ENCODE measurements at regions not wholly inside any gene's neighbourhood (a gene's known extent, or its start where the extent isn't known, plus 50 kb on each side); places are given as distances from the start of the nearest gene placed in this dataset.

DNA sequence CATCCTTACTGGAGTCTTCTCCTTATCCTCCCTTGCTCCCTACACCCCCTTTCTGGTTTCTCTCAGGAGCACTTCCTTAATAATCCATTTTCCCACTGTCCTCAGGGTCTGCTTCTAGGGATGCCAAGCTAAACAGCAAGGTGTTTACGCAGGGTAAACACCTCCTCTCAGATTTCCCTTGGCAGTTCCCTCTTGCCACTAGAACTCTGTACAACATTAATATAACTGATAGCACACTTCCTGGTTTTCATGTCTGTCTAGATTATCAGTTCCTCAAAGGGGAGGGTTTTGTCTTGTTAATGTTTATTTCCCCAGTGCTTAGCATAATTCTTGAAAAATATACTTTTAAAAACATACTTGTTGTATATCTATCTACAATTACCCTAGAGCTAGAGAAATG lies 118.0 kb upstream of the SLC24A5 start (continued):
- TF ChIP-seq, protein P1, sequence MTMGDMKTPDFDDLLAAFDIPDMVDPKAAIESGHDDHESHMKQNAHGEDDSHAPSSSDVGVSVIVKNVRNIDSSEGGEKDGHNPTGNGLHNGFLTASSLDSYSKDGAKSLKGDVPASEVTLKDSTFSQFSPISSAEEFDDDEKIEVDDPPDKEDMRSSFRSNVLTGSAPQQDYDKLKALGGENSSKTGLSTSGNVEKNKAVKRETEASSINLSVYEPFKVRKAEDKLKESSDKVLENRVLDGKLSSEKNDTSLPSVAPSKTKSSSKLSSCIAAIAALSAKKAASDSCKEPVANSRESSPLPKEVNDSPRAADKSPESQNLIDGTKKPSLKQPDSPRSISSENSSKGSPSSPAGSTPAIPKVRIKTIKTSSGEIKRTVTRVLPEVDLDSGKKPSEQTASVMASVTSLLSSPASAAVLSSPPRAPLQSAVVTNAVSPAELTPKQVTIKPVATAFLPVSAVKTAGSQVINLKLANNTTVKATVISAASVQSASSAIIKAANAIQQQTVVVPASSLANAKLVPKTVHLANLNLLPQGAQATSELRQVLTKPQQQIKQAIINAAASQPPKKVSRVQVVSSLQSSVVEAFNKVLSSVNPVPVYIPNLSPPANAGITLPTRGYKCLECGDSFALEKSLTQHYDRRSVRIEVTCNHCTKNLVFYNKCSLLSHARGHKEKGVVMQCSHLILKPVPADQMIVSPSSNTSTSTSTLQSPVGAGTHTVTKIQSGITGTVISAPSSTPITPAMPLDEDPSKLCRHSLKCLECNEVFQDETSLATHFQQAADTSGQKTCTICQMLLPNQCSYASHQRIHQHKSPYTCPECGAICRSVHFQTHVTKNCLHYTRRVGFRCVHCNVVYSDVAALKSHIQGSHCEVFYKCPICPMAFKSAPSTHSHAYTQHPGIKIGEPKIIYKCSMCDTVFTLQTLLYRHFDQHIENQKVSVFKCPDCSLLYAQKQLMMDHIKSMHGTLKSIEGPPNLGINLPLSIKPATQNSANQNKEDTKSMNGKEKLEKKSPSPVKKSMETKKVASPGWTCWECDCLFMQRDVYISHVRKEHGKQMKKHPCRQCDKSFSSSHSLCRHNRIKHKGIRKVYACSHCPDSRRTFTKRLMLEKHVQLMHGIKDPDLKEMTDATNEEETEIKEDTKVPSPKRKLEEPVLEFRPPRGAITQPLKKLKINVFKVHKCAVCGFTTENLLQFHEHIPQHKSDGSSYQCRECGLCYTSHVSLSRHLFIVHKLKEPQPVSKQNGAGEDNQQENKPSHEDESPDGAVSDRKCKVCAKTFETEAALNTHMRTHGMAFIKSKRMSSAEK (CRISPR knock-in tag; IDR thresholded peaks at IDR 0.05; ENCODE audit: borderline replicate concordance): no peak
- TF ChIP-seq JAZF1 (CRISPR knock-in tag; IDR thresholded peaks at IDR 0.05): no peak
- TF ChIP-seq, protein P2, sequence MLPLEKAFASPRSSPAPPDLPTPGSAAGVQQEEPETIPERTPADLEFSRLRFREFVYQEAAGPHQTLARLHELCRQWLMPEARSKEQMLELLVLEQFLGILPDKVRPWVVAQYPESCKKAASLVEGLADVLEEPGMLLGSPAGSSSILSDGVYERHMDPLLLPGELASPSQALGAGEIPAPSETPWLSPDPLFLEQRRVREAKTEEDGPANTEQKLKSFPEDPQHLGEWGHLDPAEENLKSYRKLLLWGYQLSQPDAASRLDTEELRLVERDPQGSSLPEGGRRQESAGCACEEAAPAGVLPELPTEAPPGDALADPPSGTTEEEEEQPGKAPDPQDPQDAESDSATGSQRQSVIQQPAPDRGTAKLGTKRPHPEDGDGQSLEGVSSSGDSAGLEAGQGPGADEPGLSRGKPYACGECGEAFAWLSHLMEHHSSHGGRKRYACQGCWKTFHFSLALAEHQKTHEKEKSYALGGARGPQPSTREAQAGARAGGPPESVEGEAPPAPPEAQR (CRISPR knock-in tag; IDR thresholded peaks at IDR 0.05): no peak

DNA sequence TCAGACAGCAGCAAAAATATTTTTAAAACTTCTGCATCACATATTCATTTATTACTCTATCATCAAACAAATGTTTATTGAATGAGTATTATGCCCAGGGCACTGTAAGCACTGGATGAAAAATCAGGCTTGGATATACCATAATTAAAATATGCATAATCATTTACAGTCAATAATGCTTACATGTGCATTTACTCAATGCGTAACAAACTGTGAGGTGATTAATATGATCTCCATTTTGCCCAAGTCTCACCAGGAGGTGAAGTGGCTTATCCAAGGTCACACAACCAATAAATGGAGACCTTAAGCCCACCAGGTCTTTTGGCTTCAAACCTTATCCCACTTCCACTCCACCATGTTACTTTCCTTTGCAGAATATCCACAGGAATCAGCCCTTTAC lies 117.3 kb upstream of the SLC24A5 start:
- TF ChIP-seq SOX15 (CRISPR knock-in tag; IDR thresholded peaks at IDR 0.05) (no peak), TEAD4 (CRISPR knock-in tag; IDR thresholded peaks at IDR 0.05) (no peak), TP53 (CRISPR knock-in tag; IDR thresholded peaks at IDR 0.05) (no peak), NFATC4 (CRISPR knock-in tag; IDR thresholded peaks at IDR 0.05) (no peak)
- TF ChIP-seq, protein P3, sequence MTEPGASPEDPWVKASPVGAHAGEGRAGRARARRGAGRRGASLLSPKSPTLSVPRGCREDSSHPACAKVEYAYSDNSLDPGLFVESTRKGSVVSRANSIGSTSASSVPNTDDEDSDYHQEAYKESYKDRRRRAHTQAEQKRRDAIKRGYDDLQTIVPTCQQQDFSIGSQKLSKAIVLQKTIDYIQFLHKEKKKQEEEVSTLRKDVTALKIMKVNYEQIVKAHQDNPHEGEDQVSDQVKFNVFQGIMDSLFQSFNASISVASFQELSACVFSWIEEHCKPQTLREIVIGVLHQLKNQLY (CRISPR knock-in tag; IDR thresholded peaks at IDR 0.05): no peak
- TF ChIP-seq, protein P4, sequence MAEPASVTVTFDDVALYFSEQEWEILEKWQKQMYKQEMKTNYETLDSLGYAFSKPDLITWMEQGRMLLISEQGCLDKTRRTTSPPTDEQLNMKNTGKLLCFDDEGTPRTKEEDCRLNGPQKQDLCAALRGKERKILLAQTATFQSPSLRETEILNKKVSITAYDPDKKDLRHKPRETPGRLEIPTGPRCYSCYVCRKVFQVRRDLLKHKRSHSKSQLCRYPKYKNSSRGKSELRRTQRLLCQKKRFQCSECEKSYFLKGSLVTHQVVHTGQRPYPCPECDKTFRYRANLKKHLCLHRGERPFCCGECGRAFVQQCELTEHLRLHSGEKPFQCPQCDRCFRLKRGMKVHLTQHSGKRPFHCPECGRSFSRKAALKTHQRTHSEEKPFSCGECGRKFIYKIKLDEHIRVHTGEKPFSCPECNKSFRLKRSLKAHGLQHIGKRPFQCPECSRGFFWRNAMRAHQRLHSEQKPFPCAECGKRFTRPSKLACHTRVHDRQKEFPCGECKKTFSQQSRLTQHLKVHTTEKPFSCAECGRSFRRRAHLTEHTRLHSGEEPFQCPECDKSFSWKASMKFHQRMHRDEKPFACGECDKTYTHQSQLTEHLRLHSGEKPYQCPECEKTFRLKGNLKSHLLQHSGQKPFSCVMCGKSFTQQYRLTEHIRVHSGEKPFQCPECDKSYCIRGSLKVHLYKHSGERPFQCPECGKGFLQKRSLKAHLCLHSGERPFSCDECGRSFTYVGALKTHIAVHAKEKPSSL (CRISPR knock-in tag; conservative IDR thresholded peaks at IDR 0.05): no peak
- TF ChIP-seq, protein P5, sequence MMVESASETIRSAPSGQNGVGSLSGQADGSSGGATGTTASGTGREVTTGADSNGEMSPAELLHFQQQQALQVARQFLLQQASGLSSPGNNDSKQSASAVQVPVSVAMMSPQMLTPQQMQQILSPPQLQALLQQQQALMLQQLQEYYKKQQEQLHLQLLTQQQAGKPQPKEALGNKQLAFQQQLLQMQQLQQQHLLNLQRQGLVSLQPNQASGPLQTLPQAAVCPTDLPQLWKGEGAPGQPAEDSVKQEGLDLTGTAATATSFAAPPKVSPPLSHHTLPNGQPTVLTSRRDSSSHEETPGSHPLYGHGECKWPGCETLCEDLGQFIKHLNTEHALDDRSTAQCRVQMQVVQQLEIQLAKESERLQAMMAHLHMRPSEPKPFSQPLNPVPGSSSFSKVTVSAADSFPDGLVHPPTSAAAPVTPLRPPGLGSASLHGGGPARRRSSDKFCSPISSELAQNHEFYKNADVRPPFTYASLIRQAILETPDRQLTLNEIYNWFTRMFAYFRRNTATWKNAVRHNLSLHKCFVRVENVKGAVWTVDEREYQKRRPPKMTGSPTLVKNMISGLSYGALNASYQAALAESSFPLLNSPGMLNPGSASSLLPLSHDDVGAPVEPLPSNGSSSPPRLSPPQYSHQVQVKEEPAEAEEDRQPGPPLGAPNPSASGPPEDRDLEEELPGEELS (CRISPR knock-in tag; IDR thresholded peaks at IDR 0.05): no peak
- Mint-ChIP-seq H3K4me3 (no peak overlapping the region), H3K4me1 (peaks cover 37% of the 10 kb centered on the region), H3K27ac (no peak overlapping the region), H3K9me3 (peaks cover 10% of the 10 kb centered on the region), H3K36me3 (no peaks in the 10 kb centered on the region), H3K27me3 (ENCODE audit: low read depth) (peaks cover 7% of the 10 kb centered on the region)
- ATAC-seq: no peak
- no peak for DNase-seq (ENCODE audit: low spot score)
- CTCF ChIA-PET: no interaction called here
- POLR2A ChIA-PET: no interaction called here

DNA sequence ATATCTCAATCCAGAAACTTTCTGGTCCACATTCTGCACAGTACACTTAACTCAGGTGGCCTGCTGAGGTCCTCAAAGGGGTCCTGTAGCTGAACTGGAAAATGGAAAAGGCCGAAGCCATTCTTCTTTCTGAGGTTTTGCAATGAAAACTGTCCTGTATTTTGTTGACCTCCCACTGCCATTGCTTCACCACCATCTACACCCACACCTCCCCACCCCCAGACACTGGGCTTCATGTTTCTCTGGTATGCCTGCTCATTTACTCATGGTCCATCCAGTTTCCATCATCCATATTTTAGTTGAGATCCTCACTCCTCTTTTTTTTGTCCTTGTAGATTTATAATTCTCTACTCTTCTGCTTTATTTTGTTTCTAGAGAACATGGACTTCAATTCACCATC lies 115.7 kb upstream of the SLC24A5 start:
- ATAC-seq (no peak), DNase-seq (ENCODE audit: low spot score) (no peak)
- Mint-ChIP-seq H3K4me3 (no peak overlapping the region), H3K4me1 (peaks cover 32% of the 10 kb centered on the region), H3K27me3 (ENCODE audit: low read depth) (peaks cover 7% of the 10 kb centered on the region), H3K9me3 (0 out of 2 replicates have a peak, but pooled peaks cover 11% of the 10 kb centered on the region), H3K27ac (no peak overlapping the region), H3K36me3 (no peaks in the 10 kb centered on the region)
- ChIA-PET POLR2A (no interaction called here), CTCF (interaction anchor here (1.0 kb wide), 1 partner anchor 17 kb away, joined by 3 read pairs; no protein-coding TSS in a partner anchor)
- TF ChIP-seq, protein P6, sequence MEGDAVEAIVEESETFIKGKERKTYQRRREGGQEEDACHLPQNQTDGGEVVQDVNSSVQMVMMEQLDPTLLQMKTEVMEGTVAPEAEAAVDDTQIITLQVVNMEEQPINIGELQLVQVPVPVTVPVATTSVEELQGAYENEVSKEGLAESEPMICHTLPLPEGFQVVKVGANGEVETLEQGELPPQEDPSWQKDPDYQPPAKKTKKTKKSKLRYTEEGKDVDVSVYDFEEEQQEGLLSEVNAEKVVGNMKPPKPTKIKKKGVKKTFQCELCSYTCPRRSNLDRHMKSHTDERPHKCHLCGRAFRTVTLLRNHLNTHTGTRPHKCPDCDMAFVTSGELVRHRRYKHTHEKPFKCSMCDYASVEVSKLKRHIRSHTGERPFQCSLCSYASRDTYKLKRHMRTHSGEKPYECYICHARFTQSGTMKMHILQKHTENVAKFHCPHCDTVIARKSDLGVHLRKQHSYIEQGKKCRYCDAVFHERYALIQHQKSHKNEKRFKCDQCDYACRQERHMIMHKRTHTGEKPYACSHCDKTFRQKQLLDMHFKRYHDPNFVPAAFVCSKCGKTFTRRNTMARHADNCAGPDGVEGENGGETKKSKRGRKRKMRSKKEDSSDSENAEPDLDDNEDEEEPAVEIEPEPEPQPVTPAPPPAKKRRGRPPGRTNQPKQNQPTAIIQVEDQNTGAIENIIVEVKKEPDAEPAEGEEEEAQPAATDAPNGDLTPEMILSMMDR (IDR thresholded peaks at IDR 0.05): no peak
- TF ChIP-seq, protein P7, sequence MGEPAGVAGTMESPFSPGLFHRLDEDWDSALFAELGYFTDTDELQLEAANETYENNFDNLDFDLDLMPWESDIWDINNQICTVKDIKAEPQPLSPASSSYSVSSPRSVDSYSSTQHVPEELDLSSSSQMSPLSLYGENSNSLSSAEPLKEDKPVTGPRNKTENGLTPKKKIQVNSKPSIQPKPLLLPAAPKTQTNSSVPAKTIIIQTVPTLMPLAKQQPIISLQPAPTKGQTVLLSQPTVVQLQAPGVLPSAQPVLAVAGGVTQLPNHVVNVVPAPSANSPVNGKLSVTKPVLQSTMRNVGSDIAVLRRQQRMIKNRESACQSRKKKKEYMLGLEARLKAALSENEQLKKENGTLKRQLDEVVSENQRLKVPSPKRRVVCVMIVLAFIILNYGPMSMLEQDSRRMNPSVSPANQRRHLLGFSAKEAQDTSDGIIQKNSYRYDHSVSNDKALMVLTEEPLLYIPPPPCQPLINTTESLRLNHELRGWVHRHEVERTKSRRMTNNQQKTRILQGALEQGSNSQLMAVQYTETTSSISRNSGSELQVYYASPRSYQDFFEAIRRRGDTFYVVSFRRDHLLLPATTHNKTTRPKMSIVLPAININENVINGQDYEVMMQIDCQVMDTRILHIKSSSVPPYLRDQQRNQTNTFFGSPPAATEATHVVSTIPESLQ (CRISPR knock-in tag; IDR thresholded peaks at IDR 0.05): no peak
- no peak for TF ChIP-seq TEAD1 (CRISPR knock-in tag; IDR thresholded peaks at IDR 0.05)
- TF ChIP-seq, protein P8, sequence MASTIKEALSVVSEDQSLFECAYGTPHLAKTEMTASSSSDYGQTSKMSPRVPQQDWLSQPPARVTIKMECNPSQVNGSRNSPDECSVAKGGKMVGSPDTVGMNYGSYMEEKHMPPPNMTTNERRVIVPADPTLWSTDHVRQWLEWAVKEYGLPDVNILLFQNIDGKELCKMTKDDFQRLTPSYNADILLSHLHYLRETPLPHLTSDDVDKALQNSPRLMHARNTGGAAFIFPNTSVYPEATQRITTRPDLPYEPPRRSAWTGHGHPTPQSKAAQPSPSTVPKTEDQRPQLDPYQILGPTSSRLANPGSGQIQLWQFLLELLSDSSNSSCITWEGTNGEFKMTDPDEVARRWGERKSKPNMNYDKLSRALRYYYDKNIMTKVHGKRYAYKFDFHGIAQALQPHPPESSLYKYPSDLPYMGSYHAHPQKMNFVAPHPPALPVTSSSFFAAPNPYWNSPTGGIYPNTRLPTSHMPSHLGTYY (CRISPR knock-in tag; IDR thresholded peaks at IDR 0.05): no peak
- TF ChIP-seq RORB (CRISPR knock-in tag; IDR thresholded peaks at IDR 0.05): no peak
- TF ChIP-seq, protein P9, sequence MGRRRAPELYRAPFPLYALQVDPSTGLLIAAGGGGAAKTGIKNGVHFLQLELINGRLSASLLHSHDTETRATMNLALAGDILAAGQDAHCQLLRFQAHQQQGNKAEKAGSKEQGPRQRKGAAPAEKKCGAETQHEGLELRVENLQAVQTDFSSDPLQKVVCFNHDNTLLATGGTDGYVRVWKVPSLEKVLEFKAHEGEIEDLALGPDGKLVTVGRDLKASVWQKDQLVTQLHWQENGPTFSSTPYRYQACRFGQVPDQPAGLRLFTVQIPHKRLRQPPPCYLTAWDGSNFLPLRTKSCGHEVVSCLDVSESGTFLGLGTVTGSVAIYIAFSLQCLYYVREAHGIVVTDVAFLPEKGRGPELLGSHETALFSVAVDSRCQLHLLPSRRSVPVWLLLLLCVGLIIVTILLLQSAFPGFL (CRISPR knock-in tag; IDR thresholded peaks at IDR 0.05; ENCODE audit: borderline replicate concordance): no peak
- no peak for TF ChIP-seq NFATC4 (CRISPR knock-in tag; IDR thresholded peaks at IDR 0.05)
